ENCODE measurements at regions not wholly inside any gene's neighbourhood (a gene's known extent, or its start where the extent isn't known, plus 50 kb on each side); places are given as distances from the start of the nearest gene placed in this dataset.
"Not testable (repeated sequence)": the region's sequence is repeated elsewhere in the genome, so short reads cannot be mapped to it uniquely, and the experiment has no call there.

DNA sequence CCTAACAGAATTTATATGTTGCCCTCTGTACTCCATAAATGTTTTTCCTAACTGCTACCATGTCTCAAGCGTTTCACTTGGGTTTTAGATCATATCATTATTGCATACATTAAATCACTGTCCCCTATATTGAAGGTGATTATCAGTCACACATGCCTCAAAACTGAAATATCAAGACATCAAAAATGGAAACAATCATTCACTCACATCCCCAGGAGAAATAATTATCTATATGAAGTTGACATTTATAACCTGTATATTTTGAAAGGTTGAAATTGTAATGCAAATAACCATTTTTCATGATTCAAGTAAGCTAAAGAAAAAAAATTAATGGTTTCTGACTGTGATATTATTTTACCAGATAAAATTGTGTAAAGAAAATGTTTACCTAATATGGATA lies 1695.0 kb downstream of the SLITRK1 start:
- DNase-seq (ENCODE audit: low spot score) = no peak

DNA sequence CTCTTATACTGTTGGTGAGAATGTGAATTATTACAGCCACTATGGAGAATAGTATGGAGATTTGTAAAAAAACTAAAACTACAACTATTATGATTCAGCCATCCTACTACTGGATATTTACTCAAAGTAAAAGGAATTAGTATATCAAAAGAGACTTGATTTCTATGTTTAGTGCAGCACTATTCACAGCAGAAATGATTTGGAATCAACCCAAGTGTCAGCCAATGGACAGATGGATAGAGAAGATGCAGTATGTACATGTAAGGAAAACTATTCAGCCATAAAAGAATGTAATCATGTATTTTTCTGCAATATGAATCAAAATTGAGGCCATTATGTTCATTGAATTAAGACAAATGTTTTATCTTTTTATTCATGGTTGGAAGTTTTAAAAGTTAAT lies 1705.5 kb downstream of the SLITRK1 start:
- no peak for DNase-seq (ENCODE audit: low spot score)

DNA sequence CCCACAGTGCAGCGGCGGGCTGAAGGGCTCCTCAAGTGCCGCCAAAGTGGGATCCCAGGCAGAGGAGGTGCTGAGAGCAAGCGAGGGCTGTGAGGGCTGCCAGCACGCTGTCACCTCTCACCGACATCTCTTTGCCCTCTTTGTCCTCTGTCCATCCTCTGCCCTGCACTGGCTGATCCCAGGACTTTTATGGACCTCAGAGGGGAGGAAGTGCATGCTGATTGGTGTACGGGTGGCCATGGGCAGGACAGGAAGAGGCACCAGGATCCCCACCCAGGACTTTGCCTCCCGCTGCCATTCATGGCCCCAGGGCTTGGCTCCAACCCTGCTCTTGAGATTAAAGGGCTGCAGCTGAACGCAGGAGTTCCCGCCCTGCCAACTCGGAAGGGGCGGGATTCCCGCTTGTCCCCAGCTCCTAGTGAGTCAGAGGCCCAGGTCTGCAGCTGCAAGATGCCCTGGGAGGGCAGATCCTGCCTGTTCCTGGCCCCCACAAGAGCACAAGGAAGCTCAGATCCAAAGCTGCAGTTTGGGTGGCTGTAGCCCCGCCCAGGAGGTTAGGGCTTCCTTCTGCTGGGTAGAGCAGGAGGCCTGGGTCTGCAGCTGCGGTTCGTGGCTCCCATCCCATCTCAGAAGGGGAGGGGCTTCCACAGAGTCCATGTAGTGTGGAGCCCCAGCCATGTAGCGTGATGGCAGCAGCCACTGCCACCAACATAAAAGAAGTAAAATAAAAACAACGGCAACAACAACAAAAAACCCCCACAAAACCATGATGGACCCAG lies 1716.7 kb downstream of the SLITRK1 start:
- DNase-seq (ENCODE audit: low spot score) = no peak

DNA sequence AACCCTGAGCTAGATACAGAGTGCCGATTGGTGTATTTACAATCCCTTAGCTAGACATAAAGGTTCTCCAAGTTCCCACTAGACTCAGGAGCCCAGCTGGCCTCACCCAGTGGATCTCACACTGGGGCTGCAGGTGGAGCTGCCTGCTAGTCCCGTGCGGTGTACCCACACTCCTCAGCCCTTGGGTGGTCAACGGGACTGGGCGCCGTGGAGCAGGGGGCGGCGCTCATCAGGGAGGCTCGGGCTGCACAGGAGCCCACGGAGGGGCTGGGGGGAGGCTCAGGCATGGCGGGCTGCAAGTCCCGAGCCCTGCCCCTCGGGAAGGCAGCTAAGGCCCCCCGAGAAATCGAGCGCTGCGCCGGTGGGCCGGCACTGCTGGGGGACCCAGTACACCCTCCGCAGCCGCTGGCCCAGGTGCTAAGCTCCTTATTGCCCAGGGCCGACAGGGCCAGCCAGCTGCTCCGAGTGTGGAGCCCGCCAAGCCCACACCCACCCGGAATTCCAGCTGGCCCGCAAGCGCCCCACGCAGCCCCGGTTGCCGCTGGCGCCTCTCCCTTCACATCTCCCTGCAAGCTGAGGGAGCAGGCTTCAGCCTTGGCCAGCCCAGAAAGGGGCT lies 1717.4 kb downstream of the SLITRK1 start:
- not testable (repeated sequence) for DNase-seq (ENCODE audit: low spot score)

DNA sequence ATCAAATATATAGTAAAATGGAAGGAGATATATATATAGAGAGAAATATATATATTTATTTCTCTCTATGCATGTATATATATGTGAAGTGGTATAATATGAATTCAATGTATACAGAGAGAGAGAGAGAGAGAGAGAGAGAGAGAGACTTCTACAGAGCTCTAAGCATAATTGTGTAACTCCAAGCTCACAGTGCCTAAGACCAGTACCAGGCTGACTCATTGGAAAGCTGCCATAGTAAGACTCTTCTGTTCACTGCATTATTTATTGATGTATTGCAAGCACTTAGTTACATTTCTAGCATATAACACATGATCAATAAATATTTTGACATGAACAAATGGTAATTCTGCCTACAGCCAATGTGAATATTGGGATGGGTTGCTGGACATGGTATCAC lies 1734.7 kb downstream of the SLITRK1 start:
- DNase-seq (ENCODE audit: low spot score) = no peak

- no peak for DNase-seq (ENCODE audit: low spot score)
Measured at GRCh38 chr13:82136880-82137279, 1745.4 kb downstream of the SLITRK1 start.

- no peak for DNase-seq (ENCODE audit: low spot score)
Measured at GRCh38 chr13:82129281-82129680, 1753.0 kb downstream of the SLITRK1 start.

DNA sequence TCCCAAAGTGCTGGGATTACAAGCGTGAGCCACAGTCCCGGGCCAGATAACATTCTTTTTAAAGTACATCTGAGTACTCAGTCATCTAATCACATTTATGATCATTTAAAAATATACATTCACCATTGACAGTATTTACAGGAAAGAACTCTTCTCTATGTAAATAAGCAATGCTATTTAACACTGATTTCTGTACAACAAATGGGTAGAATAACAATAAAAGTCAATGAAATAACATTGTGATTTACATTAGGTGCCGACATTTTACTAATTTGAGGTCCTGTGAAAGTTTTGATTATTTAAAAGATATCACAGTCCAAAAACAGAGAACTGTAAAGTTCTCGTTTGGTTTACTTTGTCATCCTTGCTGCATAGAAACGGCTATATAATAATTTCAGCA lies 1763.7 kb downstream of the SLITRK1 start:
- no peak for DNase-seq (ENCODE audit: low spot score)

DNA sequence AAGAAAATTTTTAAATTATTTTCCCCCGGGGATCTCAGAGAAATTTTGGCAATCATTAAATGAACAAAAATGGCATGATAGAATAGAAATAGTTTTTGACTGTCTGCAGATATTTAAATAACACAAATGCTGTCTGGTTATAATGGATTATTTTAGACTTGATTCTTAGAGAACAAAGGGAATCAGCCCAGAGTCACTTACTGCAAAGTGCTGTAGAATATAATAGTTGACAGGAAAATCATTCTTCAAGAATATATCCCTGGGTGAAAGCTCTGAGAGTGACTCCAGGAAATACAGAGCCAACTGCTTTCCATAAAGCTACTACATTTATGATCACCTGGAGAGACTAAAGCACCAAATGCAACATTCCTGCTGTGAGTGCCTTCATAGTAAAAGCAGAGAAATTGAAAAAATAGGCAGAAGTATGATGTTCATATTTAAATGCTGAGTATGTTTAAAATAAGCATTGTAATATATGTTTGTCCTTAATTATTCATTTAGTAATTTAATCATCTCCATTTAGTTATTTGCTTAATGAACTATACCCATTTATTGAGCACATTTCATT lies 1765.8 kb downstream of the SLITRK1 start:
- DNase-seq (ENCODE audit: low spot score) = no peak

DNA sequence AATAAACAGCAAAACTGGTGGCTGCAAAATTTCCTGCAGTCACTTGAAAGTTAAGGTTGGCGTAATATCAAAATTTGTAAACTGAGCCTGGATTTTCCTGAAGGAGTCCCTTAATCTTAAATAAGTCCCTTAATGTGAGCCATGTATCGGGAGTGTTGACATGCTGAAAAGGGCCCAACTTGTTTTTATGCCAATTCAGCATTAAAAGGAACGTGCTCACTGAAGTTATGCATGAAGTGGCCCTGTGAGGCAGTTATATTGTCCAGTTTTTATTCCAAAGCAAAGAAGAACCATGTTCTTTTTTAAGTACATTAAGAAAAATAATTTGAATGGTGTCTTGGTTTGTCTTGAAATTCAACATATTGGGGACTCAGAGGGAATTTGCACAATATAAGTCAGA lies 1766.9 kb downstream of the SLITRK1 start:
- no peak for DNase-seq (ENCODE audit: low spot score)

GRCh38 chr13:82096256-82096655 lies 1755.3 kb upstream of the SPRY2 start:
- no peak for DNase-seq (ENCODE audit: low spot score)

DNA sequence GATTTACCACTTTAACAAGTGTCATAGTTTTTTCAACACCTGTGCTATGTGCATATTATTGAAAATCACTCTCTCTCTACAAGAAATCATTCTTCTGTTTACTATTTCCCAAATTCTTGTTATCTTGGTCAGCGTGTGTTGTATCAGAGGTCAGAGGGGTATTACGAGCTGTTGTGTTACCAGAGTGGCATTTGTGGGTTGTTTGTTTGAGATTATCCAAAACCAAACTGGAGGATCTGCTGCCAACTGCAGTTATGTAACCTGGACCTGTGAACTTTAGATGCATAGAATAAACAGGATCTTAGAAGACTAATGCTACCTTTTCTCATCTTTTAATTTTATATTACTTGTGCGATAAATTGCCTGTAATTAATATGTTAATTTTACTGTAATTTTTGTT lies 1751.4 kb upstream of the SPRY2 start:
- no peak for DNase-seq (ENCODE audit: low spot score)

GRCh38 chr13:82088781-82089180 lies 1747.9 kb upstream of the SPRY2 start:
- no peak for DNase-seq (ENCODE audit: low spot score)

DNA sequence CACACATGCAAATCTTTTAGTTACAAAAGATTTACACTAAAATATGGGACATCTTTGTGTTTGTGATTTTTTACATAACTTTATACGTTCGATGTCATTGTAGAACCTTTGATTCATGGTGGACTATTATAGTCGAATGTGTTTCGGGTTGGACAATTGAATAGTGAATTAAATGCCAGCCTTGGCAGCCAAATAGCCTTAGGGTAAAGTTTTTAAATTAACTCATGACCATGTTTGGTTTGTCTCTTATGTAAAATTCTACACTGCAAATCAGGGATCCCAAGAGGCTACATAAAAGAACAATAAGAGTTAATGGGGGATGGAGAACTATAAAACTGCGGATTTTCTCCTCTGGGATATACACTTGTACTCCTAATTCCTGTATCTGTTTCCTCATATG lies 1735.6 kb upstream of the SPRY2 start:
- no peak for DNase-seq (ENCODE audit: low spot score)

- DNase-seq (ENCODE audit: low spot score) = no peak
Measured at GRCh38 chr13:82070416-82070815, 1729.5 kb upstream of the SPRY2 start.

- DNase-seq (ENCODE audit: low spot score) = no peak
Measured at GRCh38 chr13:82062772-82063171, 1721.8 kb upstream of the SPRY2 start.

GRCh38 chr13:82058364-82058763 lies 1717.4 kb upstream of the SPRY2 start:
- DNase-seq (ENCODE audit: low spot score) = no peak

DNA sequence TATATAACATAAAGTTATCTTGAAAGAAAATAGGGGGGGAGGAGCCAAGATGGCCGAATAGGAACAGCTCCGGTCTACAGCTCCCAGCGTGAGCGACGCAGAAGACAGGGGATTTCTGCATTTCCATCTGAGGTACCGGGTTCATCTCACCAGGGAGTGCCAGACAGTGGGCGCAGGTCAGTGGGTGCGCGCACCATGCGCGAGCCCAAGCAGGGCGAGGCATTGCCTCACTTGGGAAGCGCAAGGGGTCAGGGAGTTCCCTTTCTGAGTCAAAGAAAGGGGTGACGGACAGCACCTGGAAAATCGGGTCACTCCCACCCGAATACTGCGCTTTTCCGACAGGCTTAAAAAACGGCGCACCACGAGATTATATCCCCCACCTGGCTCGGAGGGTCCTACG lies 1704.4 kb upstream of the SPRY2 start:
- DNase-seq (ENCODE audit: low spot score) = not testable (repeated sequence)

GRCh38 chr13:82036602-82037001 lies 1695.7 kb upstream of the SPRY2 start:
- no peak for DNase-seq (ENCODE audit: low spot score)

DNA sequence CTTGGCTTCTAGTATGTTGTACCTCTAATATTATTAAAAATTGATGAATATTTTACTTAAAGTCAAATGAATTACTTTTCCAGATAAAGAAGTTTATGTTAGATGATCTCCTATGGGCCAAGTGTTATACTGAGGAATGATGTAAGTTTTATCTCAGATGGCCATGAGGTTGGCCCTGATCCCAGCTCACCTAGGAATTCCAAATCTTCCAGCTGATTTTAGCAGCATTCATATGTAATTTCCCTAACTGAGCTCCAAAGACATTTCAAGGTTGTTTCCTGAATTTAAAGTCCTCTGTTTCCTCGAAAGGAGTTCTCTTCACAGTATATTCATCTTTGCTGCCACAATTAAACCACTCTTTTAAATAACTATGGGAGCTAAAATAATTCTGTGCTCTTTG lies 1670.4 kb upstream of the SPRY2 start:
- no peak for DNase-seq (ENCODE audit: low spot score)

GRCh38 chr13:82010780-82011179 lies 1669.9 kb upstream of the SPRY2 start:
- DNase-seq (ENCODE audit: low spot score) = no peak

DNA sequence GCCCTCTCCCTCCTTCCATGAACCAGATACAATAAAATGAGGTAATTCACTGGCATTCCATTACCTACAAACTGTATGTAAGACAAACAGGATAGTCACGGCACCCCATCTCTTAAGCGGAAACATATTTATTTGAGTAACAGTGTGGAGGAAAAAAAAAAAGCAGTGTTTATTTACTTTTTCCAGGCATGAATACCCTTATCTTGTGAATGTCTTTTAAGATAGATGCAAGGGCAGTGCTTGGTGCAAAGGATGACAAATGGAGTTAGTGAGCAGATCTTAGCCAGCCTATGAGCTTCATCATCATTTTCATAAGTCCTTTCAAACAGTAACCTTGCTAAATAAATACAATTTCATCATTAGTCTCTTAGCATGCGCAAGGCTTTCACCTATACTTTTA lies 1661.8 kb upstream of the SPRY2 start:
- DNase-seq (ENCODE audit: low spot score) = no peak

DNA sequence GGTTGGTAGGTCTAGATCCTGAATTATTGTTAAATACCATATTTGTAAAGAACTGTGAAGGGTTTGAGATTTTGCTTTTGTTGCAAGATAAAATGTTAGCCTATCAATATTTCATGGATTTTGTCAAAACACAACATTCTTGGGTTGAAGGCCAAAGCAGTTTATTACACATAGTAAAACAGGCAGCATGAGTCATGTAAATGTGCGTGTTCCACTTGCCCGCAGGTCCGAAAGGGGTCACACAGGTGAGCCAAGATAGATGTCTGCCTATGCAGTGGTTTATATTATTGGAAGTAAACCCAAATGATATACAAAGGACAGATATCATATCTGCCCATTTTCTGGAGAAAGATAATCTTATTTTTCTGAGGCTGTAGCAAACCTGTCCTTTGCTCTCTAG lies 1654.4 kb upstream of the SPRY2 start:
- DNase-seq (ENCODE audit: low spot score) = no peak

DNA sequence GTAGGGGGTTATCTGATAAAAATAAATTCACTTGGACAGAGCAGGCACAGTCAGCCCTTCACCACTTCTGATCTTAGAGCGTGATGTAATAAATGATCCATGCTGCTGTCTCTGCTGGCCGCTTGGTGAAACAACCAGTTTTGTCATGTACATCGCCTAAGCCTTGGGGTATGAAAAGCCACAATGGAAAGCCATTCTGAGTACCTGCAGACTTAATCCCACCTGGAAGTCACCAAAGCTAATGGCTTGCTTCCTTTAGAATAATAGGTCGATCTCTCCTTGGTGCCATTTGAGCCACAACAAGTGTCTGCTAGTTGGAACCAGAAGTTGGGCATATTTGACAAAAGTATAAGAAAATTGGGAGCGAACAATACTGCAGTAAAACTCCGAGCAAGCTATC lies 1649.7 kb upstream of the SPRY2 start:
- DNase-seq (ENCODE audit: low spot score) = no peak
